ENCODE measurements at regions not wholly inside any gene's neighbourhood (a gene's known extent, or its start where the extent isn't known, plus 50 kb on each side); places are given as distances from the start of the nearest gene placed in this dataset.

DNA sequence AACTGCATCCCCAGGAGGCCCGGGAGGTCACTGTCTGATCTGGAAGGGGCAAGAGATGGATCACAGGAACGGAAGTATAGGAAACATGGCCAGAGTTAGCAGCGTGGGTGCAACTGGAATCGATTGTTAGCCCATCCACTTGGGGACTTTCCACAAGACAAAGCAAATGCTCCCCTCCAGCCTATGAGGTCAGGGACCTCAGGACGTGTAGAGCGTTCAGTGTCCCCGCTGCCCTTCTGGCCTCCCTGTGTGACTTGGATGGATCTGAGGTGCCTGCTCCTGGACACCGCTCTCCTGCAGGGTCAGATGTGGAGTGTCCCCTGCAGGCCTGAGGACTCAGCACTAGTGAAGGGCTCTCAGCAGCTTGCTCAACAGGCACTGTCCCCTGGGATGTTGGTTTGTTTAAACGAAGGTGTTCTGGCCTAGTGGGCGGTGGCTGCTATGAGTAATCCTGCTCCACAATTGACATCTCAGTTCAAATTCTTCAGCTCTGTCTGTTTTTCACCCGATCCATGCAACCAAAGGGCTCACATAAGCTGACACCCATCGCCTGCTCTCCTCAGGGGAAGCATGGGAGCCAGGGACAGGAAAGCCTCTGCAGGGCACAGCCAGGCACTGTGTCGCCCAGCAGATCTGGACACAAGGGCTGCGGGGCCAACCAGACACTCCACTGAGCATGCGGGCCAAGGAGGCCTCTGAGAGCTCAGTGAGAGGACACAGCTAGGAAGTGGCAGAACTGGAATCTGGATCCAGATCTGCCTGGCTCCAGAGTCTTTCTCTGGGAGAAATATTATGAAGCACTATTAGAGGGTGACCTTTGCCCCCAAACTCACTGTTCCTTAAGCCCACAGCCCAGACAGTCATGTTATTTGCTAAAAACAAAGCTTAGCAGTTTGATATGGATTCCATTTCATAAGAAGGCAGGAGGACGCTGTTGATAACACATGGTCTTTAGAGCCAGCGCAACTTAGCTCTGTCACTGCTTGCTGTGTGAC lies 78.5 kb downstream of the RHOB start (continued):
- TF ChIP-seq, protein P1, sequence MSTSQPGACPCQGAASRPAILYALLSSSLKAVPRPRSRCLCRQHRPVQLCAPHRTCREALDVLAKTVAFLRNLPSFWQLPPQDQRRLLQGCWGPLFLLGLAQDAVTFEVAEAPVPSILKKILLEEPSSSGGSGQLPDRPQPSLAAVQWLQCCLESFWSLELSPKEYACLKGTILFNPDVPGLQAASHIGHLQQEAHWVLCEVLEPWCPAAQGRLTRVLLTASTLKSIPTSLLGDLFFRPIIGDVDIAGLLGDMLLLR (CRISPR knock-in tag; IDR thresholded peaks at IDR 0.05), result no peak; the same call in 1 of the 2 replicates
- TF ChIP-seq ZNF577 (CRISPR knock-in tag; IDR thresholded peaks at IDR 0.05; ENCODE audit: borderline replicate concordance, low read depth) (no peak), ZNF841 (CRISPR knock-in tag; IDR thresholded peaks at IDR 0.05; ENCODE audit: borderline replicate concordance) (no peak), ZNF232 (CRISPR knock-in tag; IDR thresholded peaks at IDR 0.05; ENCODE audit: borderline replicate concordance) (0 out of 2 replicates have a peak, but pooled peaks have one; percentile 33), ELF1 (CRISPR knock-in tag; IDR thresholded peaks at IDR 0.05) (0 out of 2 replicates have a peak, but pooled peaks have one; percentile 37), HOXA9 (CRISPR knock-in tag; IDR thresholded peaks at IDR 0.05; ENCODE audit: borderline replicate concordance) (no peak), ZNF260 (CRISPR knock-in tag; IDR thresholded peaks at IDR 0.05; ENCODE audit: borderline replicate concordance, low read depth) (no peak), KAT7 (CRISPR knock-in tag; IDR thresholded peaks at IDR 0.05; ENCODE audit: borderline replicate concordance) (peak; percentile 83; the same call in 1 of the 2 replicates), ZNF382 (CRISPR knock-in tag; IDR thresholded peaks at IDR 0.05; ENCODE audit: borderline replicate concordance) (no peak), TCF7 (IDR thresholded peaks at IDR 0.05; ENCODE audit: low read depth) (no peak), ZNF354B (CRISPR knock-in tag; IDR thresholded peaks at IDR 0.05) (no peak), ZXDC (CRISPR knock-in tag; IDR thresholded peaks at IDR 0.05) (no peak), ZNF598 (CRISPR knock-in tag; IDR thresholded peaks at IDR 0.05; ENCODE audit: borderline replicate concordance) (peak; percentile 26; the same call in 1 of the 2 replicates), MXD4 (CRISPR knock-in tag; IDR thresholded peaks at IDR 0.05) (peak; percentile 46; the same call in 1 of the 2 replicates), PLRG1 (conservative IDR thresholded peaks at IDR 0.05) (no peak), FOXP1 (IDR thresholded peaks at IDR 0.05) (no peak), FOXP1 (CRISPR knock-in tag; IDR thresholded peaks at IDR 0.05) (peak; percentile 33), ZBTB21 (CRISPR knock-in tag; IDR thresholded peaks at IDR 0.05) (no peak; the same call in 1 of the 2 replicates), SUZ12 (IDR thresholded peaks at IDR 0.05; ENCODE audit: low read depth, low read length) (no peak), SRY (CRISPR knock-in tag; IDR thresholded peaks at IDR 0.05) (peak; percentile 80; the same call in 1 of the 2 replicates), ZNF34 (CRISPR knock-in tag; IDR thresholded peaks at IDR 0.05; ENCODE audit: borderline replicate concordance) (peak; percentile 78; the same call in 1 of the 2 replicates), ZIK1 (CRISPR knock-in tag; IDR thresholded peaks at IDR 0.05; ENCODE audit: borderline replicate concordance, low read depth) (no peak), HMGA1 (CRISPR knock-in tag; conservative IDR thresholded peaks at IDR 0.05) (no peak)
- TF ChIP-seq, protein P2, sequence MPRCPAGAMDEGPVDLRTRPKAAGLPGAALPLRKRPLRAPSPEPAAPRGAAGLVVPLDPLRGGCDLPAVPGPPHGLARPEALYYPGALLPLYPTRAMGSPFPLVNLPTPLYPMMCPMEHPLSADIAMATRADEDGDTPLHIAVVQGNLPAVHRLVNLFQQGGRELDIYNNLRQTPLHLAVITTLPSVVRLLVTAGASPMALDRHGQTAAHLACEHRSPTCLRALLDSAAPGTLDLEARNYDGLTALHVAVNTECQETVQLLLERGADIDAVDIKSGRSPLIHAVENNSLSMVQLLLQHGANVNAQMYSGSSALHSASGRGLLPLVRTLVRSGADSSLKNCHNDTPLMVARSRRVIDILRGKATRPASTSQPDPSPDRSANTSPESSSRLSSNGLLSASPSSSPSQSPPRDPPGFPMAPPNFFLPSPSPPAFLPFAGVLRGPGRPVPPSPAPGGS (CRISPR knock-in tag; IDR thresholded peaks at IDR 0.05), result peak; percentile 86; the same call in 1 of the 2 replicates
- TF ChIP-seq, protein P3, sequence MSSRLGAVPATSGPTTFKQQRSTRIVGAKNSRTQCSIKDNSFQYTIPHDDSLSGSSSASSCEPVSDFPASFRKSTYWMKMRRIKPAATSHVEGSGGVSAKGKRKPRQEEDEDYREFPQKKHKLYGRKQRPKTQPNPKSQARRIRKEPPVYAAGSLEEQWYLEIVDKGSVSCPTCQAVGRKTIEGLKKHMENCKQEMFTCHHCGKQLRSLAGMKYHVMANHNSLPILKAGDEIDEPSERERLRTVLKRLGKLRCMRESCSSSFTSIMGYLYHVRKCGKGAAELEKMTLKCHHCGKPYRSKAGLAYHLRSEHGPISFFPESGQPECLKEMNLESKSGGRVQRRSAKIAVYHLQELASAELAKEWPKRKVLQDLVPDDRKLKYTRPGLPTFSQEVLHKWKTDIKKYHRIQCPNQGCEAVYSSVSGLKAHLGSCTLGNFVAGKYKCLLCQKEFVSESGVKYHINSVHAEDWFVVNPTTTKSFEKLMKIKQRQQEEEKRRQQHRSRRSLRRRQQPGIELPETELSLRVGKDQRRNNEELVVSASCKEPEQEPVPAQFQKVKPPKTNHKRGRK (CRISPR knock-in tag; IDR thresholded peaks at IDR 0.05), result no peak

Measured in HepG2 (cell line).